Coronary artery (tissue), 2 donors: ENCODE measurements at regions not wholly inside any gene's neighbourhood (a gene's known extent, or its start where the extent isn't known, plus 50 kb on each side); places are given as distances from the start of the nearest gene placed in this dataset.

Experiments
- DNase-seq: peaks from one replicate; pipeline ENCODE4 v3.0.0-alpha.2; 2017; ENCODE audit warnings: low spot score
- H3K27ac ChIP-seq, 2 donors: fragments of 200-600 bp; sonication (generic); one replicate each; pipeline ENCODE4 v1.5.1; 2016 to 2019
- H3K4me3 ChIP-seq: fragments of 200-600 bp; sonication (generic); 2 replicates; pipeline ENCODE4 v1.5.1; 2016; ENCODE audit warnings: mild to moderate bottlenecking, moderate library complexity
- TF ChIP-seq, protein P1 (sequence below): fragments of 200-600 bp; sonication (generic); IDR thresholded peaks from one replicate; pipeline ENCODE4 v1.5.1; 2019; ENCODE audit warnings: antibody characterized with exemption

- Histone ChIP-seq H3K27ac (no peak overlapping the region), H3K4me3 (no peak overlapping the region)
- no peak for DNase-seq
- TF ChIP-seq, protein P1, sequence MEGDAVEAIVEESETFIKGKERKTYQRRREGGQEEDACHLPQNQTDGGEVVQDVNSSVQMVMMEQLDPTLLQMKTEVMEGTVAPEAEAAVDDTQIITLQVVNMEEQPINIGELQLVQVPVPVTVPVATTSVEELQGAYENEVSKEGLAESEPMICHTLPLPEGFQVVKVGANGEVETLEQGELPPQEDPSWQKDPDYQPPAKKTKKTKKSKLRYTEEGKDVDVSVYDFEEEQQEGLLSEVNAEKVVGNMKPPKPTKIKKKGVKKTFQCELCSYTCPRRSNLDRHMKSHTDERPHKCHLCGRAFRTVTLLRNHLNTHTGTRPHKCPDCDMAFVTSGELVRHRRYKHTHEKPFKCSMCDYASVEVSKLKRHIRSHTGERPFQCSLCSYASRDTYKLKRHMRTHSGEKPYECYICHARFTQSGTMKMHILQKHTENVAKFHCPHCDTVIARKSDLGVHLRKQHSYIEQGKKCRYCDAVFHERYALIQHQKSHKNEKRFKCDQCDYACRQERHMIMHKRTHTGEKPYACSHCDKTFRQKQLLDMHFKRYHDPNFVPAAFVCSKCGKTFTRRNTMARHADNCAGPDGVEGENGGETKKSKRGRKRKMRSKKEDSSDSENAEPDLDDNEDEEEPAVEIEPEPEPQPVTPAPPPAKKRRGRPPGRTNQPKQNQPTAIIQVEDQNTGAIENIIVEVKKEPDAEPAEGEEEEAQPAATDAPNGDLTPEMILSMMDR, result no peak
Measured at GRCh38 chr19:30884146-30884812, 465.0 kb downstream of the TSHZ3 start.

DNA sequence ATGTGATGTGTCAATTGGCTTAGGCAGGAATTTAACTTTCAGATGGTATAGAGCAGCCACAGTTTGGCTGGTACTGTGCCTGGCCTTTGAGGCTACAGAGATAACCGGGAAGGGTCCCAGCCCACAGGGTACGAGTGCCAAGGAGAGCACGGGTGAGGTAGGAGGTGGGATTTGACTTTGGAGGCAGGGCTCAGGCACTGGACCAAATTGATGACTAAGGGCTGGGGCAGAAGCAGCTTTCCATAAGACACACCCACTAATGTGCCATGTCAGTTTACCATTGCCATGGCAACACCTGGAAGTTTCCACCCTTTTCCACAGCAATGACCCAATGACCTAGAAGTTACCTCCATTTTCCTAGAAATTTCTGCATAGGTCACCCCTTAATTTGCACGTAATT, 466.2 kb downstream of the TSHZ3 start:
- DNase-seq, result peak; percentile 53
- Histone ChIP-seq H3K4me3 (no peak overlapping the region), H3K27ac (no peak overlapping the region)
- TF ChIP-seq, protein P1, result no peak

- TF ChIP-seq, protein P1, result no peak
- Histone ChIP-seq H3K4me3 (no peak overlapping the region), H3K27ac (no peak overlapping the region)
- DNase-seq, result peak; percentile 47
Measured at GRCh38 chr19:30882411-30883005, 466.7 kb downstream of the TSHZ3 start.

- peak; percentile 45 for DNase-seq
- Histone ChIP-seq H3K4me3 (no peak overlapping the region), H3K27ac (no peak overlapping the region)
- TF ChIP-seq, protein P1, result no peak
Measured at GRCh38 chr19:30881930-30882329, 467.3 kb downstream of the TSHZ3 start.

- H3K4me3 ChIP-seq, result no peak overlapping the region
- TF ChIP-seq, protein P1, result no peak
- H3K27ac ChIP-seq, result no peak overlapping the region
- DNase-seq, result no peak
Measured at GRCh38 chr19:30881281-30881680, 468.0 kb downstream of the TSHZ3 start.

- TF ChIP-seq, protein P1, result no peak
- no peak overlapping the region for H3K27ac ChIP-seq
- H3K4me3 ChIP-seq, result no peak overlapping the region
- peak; percentile 63 for DNase-seq
Measured at GRCh38 chr19:30880551-30880950, 468.7 kb downstream of the TSHZ3 start.

GRCh38 chr19:30880151-30880550, 469.1 kb downstream of the TSHZ3 start:
- no peak overlapping the region for H3K4me3 ChIP-seq
- TF ChIP-seq, protein P1, result no peak
- H3K27ac ChIP-seq, result no peak overlapping the region
- DNase-seq, result peak; percentile 58
